GM21515 (cell line): ENCODE measurements at regions not wholly inside any gene's neighbourhood (a gene's known extent, or its start where the extent isn't known, plus 50 kb on each side); places are given as distances from the start of the nearest gene placed in this dataset.

Source experiments
- ATAC-seq: cut with Tn5 transposase; IDR thresholded peaks from one replicate; pipeline ENCODE4 v1.9.1; 2021; ENCODE audit not compliant: unreplicated experiment

DNA sequence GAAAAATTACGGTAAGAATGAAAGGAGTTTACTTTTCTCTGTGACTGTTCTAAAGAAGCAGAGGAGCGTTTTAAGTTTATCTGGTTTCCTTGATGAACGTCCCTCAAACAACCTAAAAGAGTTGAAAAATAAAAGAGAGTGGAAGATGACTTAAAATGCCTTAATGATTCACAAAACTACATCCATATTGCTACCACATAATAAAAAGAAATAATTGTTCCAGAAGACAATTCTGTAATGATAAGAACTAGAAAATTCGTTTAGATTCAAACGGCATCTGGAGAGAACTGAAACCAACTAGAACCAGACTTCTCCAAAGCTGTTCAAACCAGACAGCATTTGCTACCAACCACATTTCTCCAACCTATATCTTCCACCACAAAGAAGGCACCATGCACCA, 68.1 kb downstream of the TEKT4 start:
- no peak for ATAC-seq

DNA sequence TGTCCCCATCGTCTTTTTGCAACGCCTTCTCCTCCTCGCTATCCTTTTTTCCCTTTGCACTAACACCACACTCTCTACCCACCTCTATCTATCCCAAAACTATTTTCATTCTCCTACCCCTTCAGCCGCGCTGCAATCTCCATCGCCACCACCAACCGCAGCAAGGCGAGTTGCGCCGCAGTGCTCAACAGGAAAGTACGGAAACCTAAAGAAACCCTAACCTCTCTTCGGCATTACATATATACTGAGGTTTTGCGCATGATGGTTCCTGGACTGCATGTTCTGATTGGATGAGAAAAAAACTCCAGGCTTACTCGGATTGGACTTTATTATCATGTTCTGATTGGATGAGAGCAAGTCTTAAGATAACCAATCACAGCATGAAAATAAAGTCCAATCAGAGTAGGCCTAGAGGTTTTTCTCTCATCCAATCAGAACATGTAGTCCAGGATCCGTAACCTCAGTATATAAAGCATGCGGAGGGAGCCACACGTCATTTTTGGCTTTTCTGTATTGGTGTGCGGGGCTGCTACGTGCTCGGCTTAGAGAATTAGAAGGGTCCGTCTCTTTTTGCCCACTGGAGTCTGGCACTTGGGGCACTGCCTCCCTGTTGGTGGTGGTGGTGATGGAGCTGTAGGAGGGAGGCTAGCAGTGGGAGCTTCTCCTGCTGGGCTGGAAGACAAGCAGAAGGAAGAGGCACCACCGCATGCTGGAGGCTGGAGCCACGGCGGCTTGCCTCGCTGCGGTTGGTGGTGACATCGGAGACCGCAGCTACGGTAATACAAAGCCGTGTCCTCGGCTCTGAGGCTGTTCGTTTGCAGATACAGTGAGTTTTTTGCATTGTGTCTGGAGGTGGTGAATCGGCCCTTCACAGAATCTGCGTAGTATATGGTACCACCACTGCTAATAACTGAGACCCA, 76.1 kb downstream of the TEKT4 start:
- ATAC-seq = no peak

DNA sequence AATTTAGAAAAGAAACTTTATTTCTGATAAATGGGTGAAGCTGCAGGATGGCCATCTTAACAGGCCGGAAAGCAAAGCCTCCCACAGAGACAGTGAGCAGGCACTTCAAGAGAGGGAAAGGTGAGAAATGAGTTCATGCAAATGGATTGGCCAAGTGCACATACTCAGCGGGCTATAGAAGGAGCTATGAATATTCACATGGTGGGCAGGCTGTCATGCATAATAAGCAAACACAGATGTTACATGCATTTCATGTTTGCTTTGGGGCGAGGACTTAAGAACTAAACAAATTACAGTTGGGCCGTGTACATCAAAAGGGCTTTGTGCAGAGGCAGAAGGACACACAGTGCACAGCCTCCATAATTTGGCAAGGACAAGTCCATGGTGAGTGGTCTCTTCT, 69.8 kb upstream of the MAL start:
- ATAC-seq = no peak

DNA sequence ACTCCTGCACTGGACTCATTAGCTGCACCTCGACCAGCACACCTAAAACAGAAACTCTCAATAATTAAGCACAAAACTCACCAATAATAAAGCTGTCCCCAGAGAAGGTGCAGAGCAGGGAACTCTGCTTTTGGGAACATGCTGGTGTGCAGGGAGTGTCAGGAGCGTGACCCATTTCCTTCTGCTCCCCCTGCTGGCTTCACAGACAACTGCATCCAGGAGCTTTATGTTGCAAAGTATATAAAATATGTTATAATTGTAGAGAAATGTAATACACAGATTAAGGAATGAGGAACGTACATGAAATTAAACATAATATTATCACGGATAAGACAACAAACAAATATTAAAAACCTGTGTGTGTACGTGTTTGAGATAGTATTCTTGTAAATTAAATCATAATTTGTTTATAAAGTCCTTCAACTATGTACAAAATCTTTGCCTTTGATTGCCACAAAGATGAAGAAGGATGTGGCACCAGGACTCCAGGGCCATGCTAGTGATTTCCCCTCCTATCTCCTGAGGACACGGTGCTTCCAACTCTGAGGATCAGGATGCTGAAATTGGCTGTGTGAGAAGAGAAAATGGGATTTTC, 68.6 kb upstream of the MAL start:
- ATAC-seq = peak; percentile 62

DNA sequence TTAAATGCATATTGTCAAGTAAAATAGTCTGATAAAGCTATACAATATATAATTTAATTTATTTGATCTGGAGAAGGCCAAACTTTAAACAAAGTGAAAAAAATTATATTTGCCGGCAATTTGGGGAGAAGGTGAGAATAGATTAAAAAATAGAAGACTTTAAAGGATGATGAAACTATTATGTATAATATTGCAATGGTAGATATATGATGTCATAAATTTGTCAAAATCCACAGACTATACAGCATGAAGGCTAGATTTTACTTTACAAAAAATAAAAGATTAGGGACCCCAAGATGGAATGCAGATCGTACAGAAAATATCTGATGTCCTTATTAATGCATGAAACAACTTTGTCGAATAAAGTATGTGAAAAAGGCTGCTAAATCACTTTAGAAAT, 67.3 kb upstream of the MAL start:
- ATAC-seq = no peak

DNA sequence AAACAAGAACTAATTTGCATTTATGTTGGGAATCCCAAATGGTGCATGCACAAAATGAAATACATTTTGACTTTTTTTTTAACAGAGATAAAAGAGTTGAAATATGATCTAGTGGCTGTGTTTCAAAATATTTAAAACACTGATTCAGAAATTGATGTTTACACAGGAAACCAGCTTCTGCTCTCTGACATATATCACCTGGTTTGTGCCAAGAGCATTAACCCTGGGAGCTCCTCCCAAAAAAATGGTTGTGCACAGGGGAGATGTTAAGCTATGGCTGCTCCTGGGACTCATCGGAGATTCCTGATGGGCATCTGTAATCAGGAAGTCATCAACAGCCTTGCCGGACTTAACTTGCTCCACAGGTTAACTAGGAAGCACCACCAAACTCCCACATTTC, 65.2 kb upstream of the MAL start:
- no peak for ATAC-seq

DNA sequence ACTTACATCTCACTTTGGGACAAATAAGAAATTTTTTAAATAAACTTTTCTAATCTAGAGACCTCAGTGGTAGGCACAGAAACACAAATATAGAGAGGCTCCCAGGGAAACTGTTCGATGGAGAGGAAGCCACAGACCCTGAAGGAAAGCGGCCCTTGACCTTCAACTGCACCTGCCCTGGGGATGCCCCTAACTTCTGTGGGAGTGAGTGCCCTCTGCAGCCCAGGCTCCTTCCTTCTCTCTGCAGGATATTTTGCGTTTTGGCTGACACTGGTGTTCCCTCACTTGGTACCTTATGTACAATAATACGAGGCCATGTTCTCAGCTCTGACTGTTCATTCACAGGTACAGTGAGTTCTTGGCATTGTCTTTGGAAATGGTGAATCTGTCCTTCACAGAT, 64.8 kb upstream of the MAL start:
- ATAC-seq = no peak

DNA sequence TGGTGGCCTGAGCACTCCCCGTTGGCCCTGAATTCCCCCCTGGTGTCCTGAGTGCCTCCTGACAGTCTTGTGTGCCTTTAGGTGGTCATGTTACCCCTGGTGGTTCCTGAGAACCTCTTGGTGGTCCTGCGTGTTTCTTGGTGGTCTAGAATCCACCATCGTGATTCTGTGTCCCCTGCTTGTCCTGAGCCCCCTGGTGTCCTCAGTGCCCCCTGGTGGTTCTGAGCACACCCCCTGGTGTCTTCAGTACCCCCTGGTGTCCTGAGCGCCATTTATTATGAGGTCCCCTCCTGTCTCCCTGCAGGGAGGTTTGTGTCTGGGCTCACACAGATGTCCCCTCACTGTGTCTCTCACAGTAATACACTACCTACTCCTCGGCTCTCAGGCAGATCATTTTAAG, 61.3 kb upstream of the MAL start:
- ATAC-seq = no peak

DNA sequence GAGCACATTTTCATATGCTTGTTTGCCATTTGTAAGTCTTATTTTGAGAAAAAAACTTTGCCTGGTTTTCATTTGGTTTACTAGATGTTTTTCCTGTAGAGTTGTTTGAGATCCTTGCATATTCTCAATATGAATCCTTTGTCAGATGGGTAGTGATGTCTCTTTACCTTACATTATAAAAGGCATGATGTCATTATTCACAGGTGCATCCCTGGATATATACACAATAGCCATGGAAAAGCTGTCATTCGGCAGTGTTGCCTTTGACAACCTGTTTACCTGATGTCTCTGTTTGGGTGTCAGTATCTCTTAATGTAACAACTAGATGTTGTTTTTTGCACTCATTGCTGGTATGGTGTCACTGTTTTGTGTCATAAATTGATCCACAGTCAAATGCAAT, 58.8 kb upstream of the MAL start:
- no peak for ATAC-seq

DNA sequence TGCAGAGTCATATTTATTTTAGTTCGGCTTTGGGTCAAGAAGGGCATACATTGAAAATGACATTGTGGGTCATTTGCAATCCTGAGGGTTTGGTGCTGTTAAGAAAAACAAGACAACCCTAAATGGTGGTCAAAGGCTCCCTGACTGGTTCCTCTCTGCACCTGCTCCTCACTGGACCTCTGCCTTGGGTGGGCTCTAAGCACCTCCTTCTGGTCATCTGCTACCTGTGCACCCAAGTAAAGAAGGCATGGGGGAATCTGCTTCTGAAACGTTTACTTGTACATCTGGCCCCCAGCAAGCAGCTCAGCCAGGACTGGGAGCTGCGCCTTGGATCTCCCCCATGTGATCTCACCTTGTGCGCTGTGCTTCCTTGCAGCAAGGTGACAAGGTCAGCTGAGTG, 55.2 kb upstream of the MAL start:
- ATAC-seq = no peak
